Trophoblast cell (in vitro differentiated cells and primary cell): ENCODE measurements at regions not wholly inside any gene's neighbourhood (a gene's known extent, or its start where the extent isn't known, plus 50 kb on each side); places are given as distances from the start of the nearest gene placed in this dataset.

Source experiments
- DNase-seq, 2 donors: peaks; one replicate each; pipeline ENCODE4 v3.0.0-alpha.2; 2016
- H2AFZ ChIP-seq: 2 replicates; pipeline ENCODE4 v1.6.1; 2013; ENCODE audit warnings: low read length, moderate library complexity, mild to moderate bottlenecking; ENCODE audit not compliant: insufficient read depth, poor library complexity
- H2AK5ac ChIP-seq: 2 replicates; pipeline ENCODE4 v1.6.1; 2013; ENCODE audit warnings: mild to moderate bottlenecking, low read length
- H2BK120ac ChIP-seq: 2 replicates; pipeline ENCODE4 v1.6.1; 2013; ENCODE audit warnings: low read length, mild to moderate bottlenecking, moderate library complexity; ENCODE audit not compliant: insufficient read depth, poor library complexity
- H2BK12ac ChIP-seq: 2 replicates; pipeline ENCODE4 v1.6.1; 2013; ENCODE audit warnings: mild to moderate bottlenecking, low read length, moderate library complexity
- H2BK5ac ChIP-seq: 2 replicates; pipeline ENCODE4 v1.6.1; 2013; ENCODE audit warnings: low read length, low read depth, moderate library complexity, mild to moderate bottlenecking; ENCODE audit not compliant: poor library complexity
- H3K14ac ChIP-seq: 2 replicates; pipeline ENCODE4 v1.6.1; 2013; ENCODE audit warnings: mild to moderate bottlenecking, low read length
- H3K18ac ChIP-seq: 2 replicates; pipeline ENCODE4 v1.6.1; 2013; ENCODE audit warnings: mild to moderate bottlenecking, low read length
- H3K23ac ChIP-seq: 2 replicates; pipeline ENCODE4 v1.6.1; 2013; ENCODE audit warnings: low read length
- H3K27ac ChIP-seq: 2 replicates; pipeline ENCODE4 v1.5.1; 2013; ENCODE audit warnings: low read depth, mild to moderate bottlenecking, inconsistent platforms, low read length, moderate library complexity
- H3K27me3 ChIP-seq: 2 replicates; pipeline ENCODE4 v1.6.1; 2013; ENCODE audit warnings: inconsistent platforms, mild to moderate bottlenecking, low read length, moderate library complexity; ENCODE audit not compliant: insufficient read depth
- H3K36me3 ChIP-seq, 2 experiments: 1 replicate in 1 of 2; 2 replicates in 1 of 2; pipeline ENCODE4 v1.6.1; 2013; ENCODE audit warnings: low read length in 2 of 2, mild to moderate bottlenecking in 2 of 2, moderate library complexity in 1 of 2; ENCODE audit not compliant: insufficient read depth in 2 of 2, control insufficient read depth in 1 of 2
- H3K4ac ChIP-seq: 2 replicates; pipeline ENCODE4 v1.6.1; 2013; ENCODE audit warnings: low read depth, mild to moderate bottlenecking, low read length, moderate library complexity
- H3K4me1 ChIP-seq, 2 experiments: 1 replicate in 1 of 2; 2 replicates in 1 of 2; pipeline ENCODE4 v1.6.1; 2013; ENCODE audit warnings: low read length in 2 of 2, mild to moderate bottlenecking in 2 of 2, moderate library complexity in 1 of 2; ENCODE audit not compliant: insufficient read depth in 2 of 2, control insufficient read depth in 1 of 2
- H3K4me2 ChIP-seq: 2 replicates; pipeline ENCODE4 v1.6.1; 2013; ENCODE audit warnings: inconsistent platforms, mild to moderate bottlenecking, low read length, moderate library complexity
- H3K4me3 ChIP-seq: 2 replicates; pipeline ENCODE4 v1.5.1; 2013; ENCODE audit warnings: mild to moderate bottlenecking, low read depth, low read length, inconsistent platforms
- H3K79me1 ChIP-seq: one replicate; pipeline ENCODE4 v1.6.1; 2013; ENCODE audit warnings: low read length
- H3K79me2 ChIP-seq: 2 replicates; pipeline ENCODE4 v1.6.1; 2013; ENCODE audit warnings: low read length, mild to moderate bottlenecking; ENCODE audit not compliant: control insufficient read depth, insufficient read depth, poor library complexity
- H3K9ac ChIP-seq: 2 replicates; pipeline ENCODE4 v1.6.1; 2013; ENCODE audit warnings: mild to moderate bottlenecking, low read length
- H3K9me3 ChIP-seq: 2 replicates; pipeline ENCODE4 v1.6.1; 2013; ENCODE audit warnings: low read depth, mild to moderate bottlenecking, control low read depth, inconsistent platforms, low read length; ENCODE audit not compliant: insufficient read depth
- H4K12ac ChIP-seq: 2 replicates; pipeline ENCODE4 v1.6.1; 2013; ENCODE audit warnings: low read depth, mild to moderate bottlenecking, low read length, moderate library complexity
- H4K8ac ChIP-seq: 2 replicates; pipeline ENCODE4 v1.6.1; 2013; ENCODE audit warnings: low read depth, mild to moderate bottlenecking, low read length, moderate library complexity
- H4K91ac ChIP-seq: one replicate; pipeline ENCODE4 v1.6.1; 2013; ENCODE audit warnings: low read depth, mild to moderate bottlenecking, low read length, moderate library complexity
- WGBS: extraction: QIAGEN DNeasy Blood & Tissue Kit; methylation state at CpG from one replicate; pipeline ENCODE4 v1.1.7; 2013; ENCODE audit warnings: missing lambda C conversion rate; ENCODE audit not compliant: insufficient read length, insufficient coverage; ENCODE audit errors: extremely low coverage; 5-methylcytosine and 5-hydroxymethylcytosine counted together

- Histone ChIP-seq H4K91ac (no peak overlapping the region), H4K8ac (no peak overlapping the region), H3K79me1 (no peaks in the 10 kb centered on the region), H3K27me3 (no peaks in the 10 kb centered on the region), H3K79me2 (no peaks in the 10 kb centered on the region), H3K9me3 (no peaks in the 10 kb centered on the region), H4K12ac (no peak overlapping the region), H3K36me3 (no peaks in the 10 kb centered on the region), H3K4me1 (no peaks in the 10 kb centered on the region), H3K4me3 (no peak overlapping the region), H3K9ac (no peak overlapping the region), H3K4ac (no peak overlapping the region), H3K27ac (no peak overlapping the region), H2BK5ac (no peak overlapping the region), H2AFZ (no peak overlapping the region), H3K14ac (no peak overlapping the region), H3K4me2 (no peak overlapping the region), H2BK12ac (no peak overlapping the region), H3K23ac (no peak overlapping the region), H3K18ac (no peak overlapping the region), H2AK5ac (no peak overlapping the region), H2BK120ac (no peak overlapping the region)
- no peak for DNase-seq
- no CpG with 5 or more reads among the region's 6 CpGs for WGBS
These were observed 536.0 kb upstream of the C16orf82 start for GRCh38 chr16:26530584-26531289.

GRCh38 chr16:26531290-26531730 is 535.4 kb upstream of the C16orf82 start:
- no peak for DNase-seq

GRCh38 chr16:26532456-26532855 is 534.3 kb upstream of the C16orf82 start:
- Histone ChIP-seq H3K4me1 (no peaks in the 10 kb centered on the region), H3K27me3 (no peaks in the 10 kb centered on the region), H2AK5ac (no peak overlapping the region), H3K18ac (no peak overlapping the region), H3K27ac (no peak overlapping the region), H2BK5ac (no peak overlapping the region), H3K36me3 (no peaks in the 10 kb centered on the region), H3K79me2 (no peaks in the 10 kb centered on the region), H4K8ac (no peak overlapping the region), H2BK120ac (no peak overlapping the region), H3K79me1 (no peaks in the 10 kb centered on the region), H3K9me3 (no peaks in the 10 kb centered on the region), H2BK12ac (no peak overlapping the region), H2AFZ (no peak overlapping the region), H3K4ac (no peak overlapping the region), H4K91ac (no peak overlapping the region), H3K9ac (no peak overlapping the region), H4K12ac (no peak overlapping the region), H3K4me3 (no peak overlapping the region), H3K23ac (no peak overlapping the region), H3K14ac (no peak overlapping the region), H3K4me2 (no peak overlapping the region)
- no peak for DNase-seq
- WGBS: no CpG with 5 or more reads among the region's 1 CpG

More at GRCh38 chr16:26531290-26531730, 535.4 kb upstream of the C16orf82 start:
- Histone ChIP-seq H4K91ac (no peak overlapping the region), H3K9ac (no peak overlapping the region), H3K4ac (no peak overlapping the region), H3K4me1 (no peaks in the 10 kb centered on the region), H3K4me2 (no peak overlapping the region), H2BK5ac (no peak overlapping the region), H3K14ac (no peak overlapping the region), H3K9me3 (no peaks in the 10 kb centered on the region), H2AK5ac (no peak overlapping the region), H2AFZ (no peak overlapping the region), H3K4me3 (no peak overlapping the region), H3K36me3 (no peaks in the 10 kb centered on the region), H3K18ac (no peak overlapping the region), H2BK12ac (no peak overlapping the region), H3K23ac (no peak overlapping the region), H2BK120ac (no peak overlapping the region), H3K27me3 (no peaks in the 10 kb centered on the region), H3K79me1 (no peaks in the 10 kb centered on the region), H4K8ac (no peak overlapping the region), H4K12ac (no peak overlapping the region), H3K27ac (no peak overlapping the region), H3K79me2 (no peaks in the 10 kb centered on the region)
- WGBS: no CpG with 5 or more reads among the region's 4 CpGs

GRCh38 chr16:26542198-26542597 is 524.5 kb upstream of the C16orf82 start:
- Histone ChIP-seq H3K4me2 (no peak overlapping the region), H2BK5ac (no peak overlapping the region), H3K79me1 (no peaks in the 10 kb centered on the region), H2AFZ (no peak overlapping the region), H3K14ac (no peak overlapping the region), H3K18ac (no peak overlapping the region), H3K4me1 (no peaks in the 10 kb centered on the region), H3K27ac (no peak overlapping the region), H3K36me3 (no peaks in the 10 kb centered on the region), H4K12ac (no peak overlapping the region), H2BK120ac (no peak overlapping the region), H2BK12ac (no peak overlapping the region), H4K8ac (no peak overlapping the region), H3K9ac (peak overlapping the region; percentile 71), H3K27me3 (no peaks in the 10 kb centered on the region), H3K4ac (no peak overlapping the region), H3K4me3 (peak overlapping the region; percentile 13), H2AK5ac (no peak overlapping the region), H3K79me2 (no peaks in the 10 kb centered on the region), H4K91ac (no peak overlapping the region), H3K23ac (no peak overlapping the region), H3K9me3 (peaks cover 6% of the 10 kb centered on the region)
- no CpG with 5 or more reads among the region's 5 CpGs for WGBS
- no peak for DNase-seq
